Chondrocyte (in vitro differentiated cells): ENCODE measurements at regions not wholly inside any gene's neighbourhood (a gene's known extent, or its start where the extent isn't known, plus 50 kb on each side); places are given as distances from the start of the nearest gene placed in this dataset.
A peak's percentile ranks its signal among the peaks of the same experiment; 100 is the strongest.

Experiments
- DNase-seq: peaks from one replicate; pipeline ENCODE4 v3.0.0; 2021; ENCODE audit warnings: mixed read lengths, low spot score
- H3K27ac Mint-ChIP-seq: one replicate; pipeline ENCODE4 v1.8.0; 2021; ENCODE audit warnings: mild to moderate bottlenecking, moderate library complexity, mixed read lengths; ENCODE audit not compliant: unreplicated experiment
- H3K27me3 Mint-ChIP-seq: 2 replicates; pipeline ENCODE4 v1.8.0; 2021; ENCODE audit warnings: low read depth, mixed read lengths
- H3K36me3 Mint-ChIP-seq: 2 replicates; pipeline ENCODE4 v1.8.0; 2021; ENCODE audit warnings: low read depth, mixed read lengths
- H3K4me1 Mint-ChIP-seq: 2 replicates; pipeline ENCODE4 v1.8.0; 2021; ENCODE audit warnings: low read depth, mild to moderate bottlenecking, mixed read lengths
- H3K4me3 Mint-ChIP-seq: one replicate; pipeline ENCODE4 v1.8.0; 2021; ENCODE audit warnings: mild to moderate bottlenecking, moderate library complexity, mixed read lengths; ENCODE audit not compliant: unreplicated experiment
- H3K9me3 Mint-ChIP-seq: 2 replicates; pipeline ENCODE4 v1.8.0; 2021; ENCODE audit warnings: low read depth, mixed read lengths
- CTCF ChIP-seq: fragments of 200-600 bp; sonication (generic); IDR thresholded peaks from 2 replicates; pipeline ENCODE4 v1.5.0; 2021; ENCODE audit warnings: antibody characterized with exemption, mild to moderate bottlenecking, moderate library complexity

- Mint-ChIP-seq H3K27me3 (peaks cover 3% of the 10 kb centered on the region), H3K36me3 (no peaks in the 10 kb centered on the region), H3K27ac (no peak overlapping the region)
Observed at GRCh38 chr7:136140469-136140868, 163.3 kb upstream of the MTPN start.

GRCh38 chr7:136139417-136139816 lies 162.3 kb upstream of the MTPN start:
- DNase-seq, result no peak
- Mint-ChIP-seq H3K27me3 (peaks cover 3% of the 10 kb centered on the region), H3K4me1 (peaks cover 4% of the 10 kb centered on the region), H3K36me3 (no peaks in the 10 kb centered on the region), H3K4me3 (no peak overlapping the region), H3K9me3 (peaks cover 3% of the 10 kb centered on the region), H3K27ac (no peak overlapping the region)
- TF ChIP-seq CTCF, result no peak

More at GRCh38 chr7:136140469-136140868, 163.3 kb upstream of the MTPN start:
- TF ChIP-seq CTCF, result no peak
- H3K9me3 Mint-ChIP-seq, result no peaks in the 10 kb centered on the region
- no peaks in the 10 kb centered on the region for H3K4me1 Mint-ChIP-seq
- DNase-seq, result no peak
- H3K4me3 Mint-ChIP-seq, result no peak overlapping the region

GRCh38 chr7:136138991-136139390 lies 161.8 kb upstream of the MTPN start:
- no peak overlapping the region for H3K4me3 Mint-ChIP-seq
- DNase-seq, result no peak
- peaks cover 3% of the 10 kb centered on the region for H3K27me3 Mint-ChIP-seq
- H3K9me3 Mint-ChIP-seq, result peaks cover 3% of the 10 kb centered on the region
- H3K27ac Mint-ChIP-seq, result no peak overlapping the region
- no peak for TF ChIP-seq CTCF
- peaks cover 8% of the 10 kb centered on the region for H3K4me1 Mint-ChIP-seq
- no peaks in the 10 kb centered on the region for H3K36me3 Mint-ChIP-seq

GRCh38 chr7:136136906-136137454 lies 159.8 kb upstream of the MTPN start:
- TF ChIP-seq CTCF, result no peak
- H3K36me3 Mint-ChIP-seq, result no peaks in the 10 kb centered on the region
- DNase-seq, result no peak
- peaks cover 3% of the 10 kb centered on the region for H3K27me3 Mint-ChIP-seq
- peaks cover 17% of the 10 kb centered on the region for H3K4me1 Mint-ChIP-seq
- H3K27ac Mint-ChIP-seq, result no peak overlapping the region
- H3K4me3 Mint-ChIP-seq, result no peak overlapping the region
- H3K9me3 Mint-ChIP-seq, result peaks cover 3% of the 10 kb centered on the region

- peaks cover 1% of the 10 kb centered on the region for H3K27me3 Mint-ChIP-seq
- peak overlapping the region; percentile 59 for H3K27ac Mint-ChIP-seq
- H3K4me3 Mint-ChIP-seq, result no peak overlapping the region
- no peak for DNase-seq
- peaks cover 3% of the 10 kb centered on the region for H3K9me3 Mint-ChIP-seq
- H3K36me3 Mint-ChIP-seq, result no peaks in the 10 kb centered on the region
- peaks cover 17% of the 10 kb centered on the region for H3K4me1 Mint-ChIP-seq
- TF ChIP-seq CTCF, result no peak
Observed at GRCh38 chr7:136134503-136134902, 157.3 kb upstream of the MTPN start.
